HG03139 (cell line): ENCODE measurements at regions not wholly inside any gene's neighbourhood (a gene's known extent, or its start where the extent isn't known, plus 50 kb on each side); places are given as distances from the start of the nearest gene placed in this dataset.
"Not testable (repeated sequence)": the region's sequence is repeated elsewhere in the genome, so short reads cannot be mapped to it uniquely, and the experiment has no call there.

Experiments used
- ATAC-seq: cut with Tn5 transposase; IDR thresholded peaks from one replicate; pipeline ENCODE4 v1.9.1; 2021; ENCODE audit not compliant: unreplicated experiment

- ATAC-seq = not testable (repeated sequence)
These were observed 172.2 kb upstream of the KCTD7 start for GRCh38 chr7:66456431-66456830.

- ATAC-seq = not testable (repeated sequence)
These were observed 169.7 kb upstream of the KCTD7 start for GRCh38 chr7:66458991-66459390.

GRCh38 chr7:66459783-66460413, 168.8 kb upstream of the KCTD7 start:
- not testable (repeated sequence) for ATAC-seq

- no peak for ATAC-seq
These were observed 167.7 kb upstream of the KCTD7 start for GRCh38 chr7:66460921-66461361.

- ATAC-seq = not testable (repeated sequence)
These were observed 167.3 kb upstream of the KCTD7 start for GRCh38 chr7:66461397-66461796.

GRCh38 chr7:66462831-66463230, 165.8 kb upstream of the KCTD7 start:
- ATAC-seq = not testable (repeated sequence)

GRCh38 chr7:66464059-66464458, 164.6 kb upstream of the KCTD7 start:
- peak; percentile 65 for ATAC-seq

GRCh38 chr7:66466081-66466600, 162.5 kb upstream of the KCTD7 start:
- no peak for ATAC-seq

GRCh38 chr7:66467887-66468286, 160.8 kb upstream of the KCTD7 start:
- ATAC-seq = no peak

GRCh38 chr7:66473064-66473463, 155.6 kb upstream of the KCTD7 start:
- not testable (repeated sequence) for ATAC-seq

- no peak for ATAC-seq
These were observed 154.2 kb upstream of the KCTD7 start for GRCh38 chr7:66474441-66474840.

GRCh38 chr7:66476056-66476455, 152.6 kb upstream of the KCTD7 start:
- ATAC-seq = not testable (repeated sequence)

GRCh38 chr7:66477822-66478397, 150.8 kb upstream of the KCTD7 start:
- not testable (repeated sequence) for ATAC-seq

GRCh38 chr7:66481229-66481628, 147.5 kb upstream of the KCTD7 start:
- ATAC-seq = not testable (repeated sequence)

- not testable (repeated sequence) for ATAC-seq
These were observed 139.6 kb upstream of the KCTD7 start for GRCh38 chr7:66489065-66489464.

GRCh38 chr7:66489741-66490140, 138.9 kb upstream of the KCTD7 start:
- ATAC-seq = not testable (repeated sequence)

GRCh38 chr7:66490979-66491378, 137.7 kb upstream of the KCTD7 start:
- ATAC-seq = not testable (repeated sequence)

GRCh38 chr7:66492405-66492804, 136.3 kb upstream of the KCTD7 start:
- ATAC-seq = not testable (repeated sequence)

- peak; percentile 97 for ATAC-seq
These were observed 135.2 kb upstream of the KCTD7 start for GRCh38 chr7:66493235-66494205.

- ATAC-seq = no peak
These were observed 131.3 kb upstream of the KCTD7 start for GRCh38 chr7:66497346-66497745.

GRCh38 chr7:66500087-66500486, 128.6 kb upstream of the KCTD7 start:
- ATAC-seq = no peak
